ENCODE measurements at regions not wholly inside any gene's neighbourhood (a gene's known extent, or its start where the extent isn't known, plus 50 kb on each side); places are given as distances from the start of the nearest gene placed in this dataset.

- peaks cover 14% of the 10 kb centered on the region for H3K27me3 Mint-ChIP-seq
- no peaks in the 10 kb centered on the region for H3K36me3 Mint-ChIP-seq (ENCODE audit: low read depth)
- H3K4me1 Mint-ChIP-seq (ENCODE audit: low read depth): peaks cover 11% of the 10 kb centered on the region
- H3K9me3 Mint-ChIP-seq: no peaks in the 10 kb centered on the region
- no peak overlapping the region for H3K4me3 Mint-ChIP-seq
- intact Hi-C loops (cut with micrococcal nuclease): no loop called here
- H3K27ac Mint-ChIP-seq: no peak overlapping the region
Measured at GRCh38 chr13:109836629-109837607, 50.5 kb upstream of the IRS2 start.

All from dendritic cell treated with granulocyte-macrophage colony-stimulating factor and Interleukin-4, amounts not matched to agents 40 ng/mL and 50 ng/mL, for 4 days (primary cell).